CD14-positive monocyte (primary cell): ENCODE measurements at regions not wholly inside any gene's neighbourhood (a gene's known extent, or its start where the extent isn't known, plus 50 kb on each side); places are given as distances from the start of the nearest gene placed in this dataset.

ENCODE experiments used
- DNase-seq, 3 donors: peaks; one replicate each; pipeline ENCODE4 v3.0.0-alpha.2; 2011 to 2022
- H2AFZ ChIP-seq: 2 replicates; pipeline ENCODE4 v1.6.0; 2012; ENCODE audit warnings: mild to moderate bottlenecking, low read depth, low read length, inconsistent platforms; ENCODE audit not compliant: insufficient read depth, poor library complexity, severe bottlenecking
- H3K27ac ChIP-seq, 2 donors: 1 replicate in 1 of 2; 2 replicates in 1 of 2; pipeline ENCODE4 v1.5.1; 2012 to 2013; ENCODE audit warnings: low read length in 2 of 2, control low read depth in 1 of 2, inconsistent platforms in 1 of 2, low read depth in 1 of 2, mild to moderate bottlenecking in 1 of 2
- H3K27me3 ChIP-seq, 2 donors: one replicate each; pipeline versions ENCODE4 v1.6.0 to v1.6.1; 2011 to 2013; ENCODE audit warnings: low read length in 2 of 2; ENCODE audit not compliant: control insufficient read depth in 2 of 2, insufficient read depth in 2 of 2
- H3K36me3 ChIP-seq, 2 donors: replicated peaks in 1 of 2; 1 replicate in 1 of 2; 2 replicates in 1 of 2; pipeline versions ENCODE4 v1.5.1 to v1.6.1; 2012 to 2013; ENCODE audit warnings: low read length in 2 of 2, control low read depth in 1 of 2, inconsistent platforms in 1 of 2, mild to moderate bottlenecking in 1 of 2; ENCODE audit not compliant: insufficient read depth in 2 of 2, control insufficient read depth in 1 of 2
- H3K4me1 ChIP-seq, 2 donors: 1 replicate in 1 of 2; 2 replicates in 1 of 2; pipeline versions ENCODE4 v1.5.1 to v1.6.1; 2012 to 2013; ENCODE audit warnings: low read length in 2 of 2, control low read depth in 1 of 2, inconsistent platforms in 1 of 2, mild to moderate bottlenecking in 1 of 2, moderate library complexity in 1 of 2; ENCODE audit not compliant: insufficient read depth in 2 of 2, control insufficient read depth in 1 of 2
- H3K4me2 ChIP-seq: replicated peaks from 2 replicates; pipeline ENCODE3; 2012; ENCODE audit warnings: low read length, moderate library complexity, mild to moderate bottlenecking; ENCODE audit not compliant: poor library complexity, severe bottlenecking; ENCODE audit errors: extremely low read depth
- H3K4me3 ChIP-seq, 3 experiments: fragments of 200-600 bp in 1 of 3; sonication (generic) in 1 of 3; replicated peaks in 1 of 3; 1 replicate in 2 of 3; 2 replicates in 1 of 3; pipeline ENCODE4 v1.5.1; 2011 to 2013; ENCODE audit warnings: low read length in 3 of 3, mild to moderate bottlenecking in 3 of 3, control low read depth in 2 of 3, low read depth in 2 of 3, inconsistent platforms in 1 of 3, moderate library complexity in 1 of 3
- H3K79me2 ChIP-seq: 2 replicates; pipeline ENCODE4 v1.6.0; 2012; ENCODE audit warnings: mild to moderate bottlenecking, control low read depth, inconsistent platforms, low read length, moderate library complexity; ENCODE audit not compliant: insufficient read depth
- H3K9ac ChIP-seq: 2 replicates; pipeline ENCODE4 v1.6.0; 2017; ENCODE audit warnings: low read length, mild to moderate bottlenecking; ENCODE audit not compliant: insufficient read depth, poor library complexity, severe bottlenecking
- H3K9me3 ChIP-seq, 2 donors: replicated peaks in 1 of 2; 1 replicate in 1 of 2; 2 replicates in 1 of 2; pipeline versions ENCODE4 v1.5.1 to v1.6.1; 2012 to 2013; ENCODE audit warnings: low read length in 2 of 2, control low read depth in 1 of 2; ENCODE audit not compliant: control insufficient read depth in 1 of 2, insufficient read depth in 1 of 2
- H4K20me1 ChIP-seq: 2 replicates; pipeline ENCODE4 v1.6.0; 2012; ENCODE audit warnings: mild to moderate bottlenecking, low read length, control low read depth, moderate library complexity; ENCODE audit not compliant: insufficient read depth
- H3K27ac Mint-ChIP-seq, 7 donors: one replicate each; pipeline ENCODE4 v1.8.0; 2020; ENCODE audit warnings: mild to moderate bottlenecking in 7 of 7, mixed read lengths in 7 of 7, moderate library complexity in 6 of 7, inconsistent platforms in 2 of 7
- H3K27me3 Mint-ChIP-seq, 3 donors: one replicate each; pipeline ENCODE4 v1.8.0; 2021 to 2022; ENCODE audit warnings: low read depth in 3 of 3, mild to moderate bottlenecking in 3 of 3, mixed read lengths in 3 of 3, moderate library complexity in 3 of 3, inconsistent platforms in 1 of 3
- H3K36me3 Mint-ChIP-seq, 2 donors: one replicate each; pipeline ENCODE4 v1.8.0; 2020; ENCODE audit warnings: mixed read lengths in 2 of 2, inconsistent platforms in 1 of 2, mild to moderate bottlenecking in 1 of 2
- H3K4me1 Mint-ChIP-seq: one replicate; pipeline ENCODE4 v1.8.0; 2020; ENCODE audit warnings: mild to moderate bottlenecking, mixed read lengths
- H3K4me3 Mint-ChIP-seq, 2 donors: one replicate each; pipeline ENCODE4 v1.8.0; 2020; ENCODE audit warnings: mild to moderate bottlenecking in 2 of 2, mixed read lengths in 2 of 2, moderate library complexity in 1 of 2
- H3K9me3 Mint-ChIP-seq, 7 donors: one replicate each; pipeline ENCODE4 v1.8.0; 2020 to 2022; ENCODE audit warnings: mixed read lengths in 7 of 7, mild to moderate bottlenecking in 6 of 7, moderate library complexity in 6 of 7, inconsistent platforms in 2 of 7
- CTCF ChIP-seq: fragments of 200-600 bp; IDR thresholded peaks from one replicate; pipeline ENCODE4 v1.8.0; 2022; ENCODE audit warnings: antibody characterized with exemption, mild to moderate bottlenecking
- WGBS: methylation state at CpG from one replicate; pipeline ENCODE4 v1.1.5; 2013; ENCODE audit warnings: missing lambda C conversion rate; ENCODE audit not compliant: insufficient coverage; 5-methylcytosine and 5-hydroxymethylcytosine counted together
- intact Hi-C, 2 donors: fragments of 100-400 bp; cut with micrococcal nuclease; formaldehyde crosslinking; loops; one replicate each; pipeline versions ENCODE4 v1.15.0 to v1.15.1; 2023

- Mint-ChIP-seq H3K4me1 (no peaks in the 10 kb centered on the region), H3K27me3 (peaks cover 4 to 18% (median 14%) of the 10 kb centered on the region in 3 donors), H3K4me3 (no peak overlapping the region), H3K27ac (peak overlapping the region in 1 of 7 donors; percentile 58), H3K9me3 (peaks cover 0 to 13% (median 4%) of the 10 kb centered on the region in 7 donors), H3K36me3 (no peaks in the 10 kb centered on the region)
- no peak overlapping the region for H2AFZ ChIP-seq
- H3K27ac ChIP-seq: no peak overlapping the region
- H3K9ac ChIP-seq: no peak overlapping the region
- DNase-seq: no peak
- WGBS: 87% methylated on average over 3 of the region's 7 CpGs
- intact Hi-C loops: no loop called here
- H3K9me3 ChIP-seq: no peaks in the 10 kb centered on the region
- H3K79me2 ChIP-seq: no peaks in the 10 kb centered on the region
- H3K27me3 ChIP-seq: no peaks in the 10 kb centered on the region
- no peaks in the 10 kb centered on the region for H3K36me3 ChIP-seq
- H3K4me1 ChIP-seq: no peaks in the 10 kb centered on the region
- no peak overlapping the region for H3K4me2 ChIP-seq
- no peak for TF ChIP-seq CTCF
- H4K20me1 ChIP-seq: no peaks in the 10 kb centered on the region
- H3K4me3 ChIP-seq: no peak overlapping the region
Measured at GRCh38 chr22:27186643-27187042, 529.3 kb downstream of the MIAT start.

- H3K9ac ChIP-seq: no peak overlapping the region
- Mint-ChIP-seq H3K27ac (no peak overlapping the region), H3K27me3 (peaks cover 2 to 18% (median 12%) of the 10 kb centered on the region in 3 donors), H3K4me3 (no peak overlapping the region), H3K4me1 (no peaks in the 10 kb centered on the region), H3K9me3 (peaks cover 2 to 12% (median 5%) of the 10 kb centered on the region in 7 donors), H3K36me3 (no peaks in the 10 kb centered on the region)
- no peak overlapping the region for H2AFZ ChIP-seq
- H3K79me2 ChIP-seq: no peaks in the 10 kb centered on the region
- H3K4me1 ChIP-seq: no peaks in the 10 kb centered on the region
- 95% methylated on average over 10 of the region's 17 CpGs for WGBS
- H3K27ac ChIP-seq: no peak overlapping the region
- no peaks in the 10 kb centered on the region for H4K20me1 ChIP-seq
- intact Hi-C loops: no loop called here
- no peak for TF ChIP-seq CTCF
- H3K9me3 ChIP-seq: peaks cover 0 to 3% of the 10 kb centered on the region in 2 donors
- H3K4me3 ChIP-seq: no peak overlapping the region
- DNase-seq: no peak
- no peak overlapping the region for H3K4me2 ChIP-seq
- H3K27me3 ChIP-seq: no peaks in the 10 kb centered on the region
- H3K36me3 ChIP-seq: no peaks in the 10 kb centered on the region
Measured at GRCh38 chr22:27192135-27192829, 534.9 kb downstream of the MIAT start.
